Mucosa of descending colon (tissue), 3 donors: ENCODE measurements at regions not wholly inside any gene's neighbourhood (a gene's known extent, or its start where the extent isn't known, plus 50 kb on each side); places are given as distances from the start of the nearest gene placed in this dataset.
"Not testable (repeated sequence)": the region's sequence is repeated elsewhere in the genome, so short reads cannot be mapped to it uniquely, and the experiment has no call there.

ENCODE experiments used
- ATAC-seq: fragments of 200-7000 bp; cut with Tn5 transposase; one replicate; pipeline ENCODE4 v1.9.1; 2020; ENCODE audit warnings: mild to moderate bottlenecking, moderate library complexity
- DNase-seq, 3 donors: peaks; one replicate each; pipeline ENCODE4 v3.0.0-alpha.2; 2020
- H3K36me3 ChIP-seq: fragments of 200-600 bp; one replicate; pipeline ENCODE4 v1.8.0; 2021; ENCODE audit warnings: low read depth, mild to moderate bottlenecking
- H3K4me1 ChIP-seq: fragments of 200-600 bp; one replicate; pipeline ENCODE4 v1.8.0; 2021; ENCODE audit warnings: low read depth, mild to moderate bottlenecking
- H3K4me3 ChIP-seq: fragments of 200-600 bp; one replicate; pipeline ENCODE4 v1.8.0; 2021; ENCODE audit warnings: mild to moderate bottlenecking
- H3K9me3 ChIP-seq: fragments of 200-600 bp; one replicate; pipeline ENCODE4 v1.8.0; 2021; ENCODE audit warnings: mild to moderate bottlenecking
- intact Hi-C, 2 donors: fragments of 100-400 bp; cut with DNase I in 1 of 2; cut with micrococcal nuclease in 1 of 2; formaldehyde crosslinking; loops; one replicate each; pipeline versions ENCODE4 v1.11.0 to v1.11.1; 2022; cut with DNase I, micrococcal nuclease
- TF ChIP-seq, protein P1 (sequence below): fragments of 200-600 bp; IDR thresholded peaks from one replicate; pipeline ENCODE4 v1.8.0; 2022; ENCODE audit warnings: antibody characterized with exemption, mild to moderate bottlenecking
- donor health status: DM: no; HTN: no; CAD: no; lungs with moderate emphysema.
- donor health status: DM: no; HTN: no; CAD: no.
- donor health status: DM: no; HTN: yes; CAD: no.

DNA sequence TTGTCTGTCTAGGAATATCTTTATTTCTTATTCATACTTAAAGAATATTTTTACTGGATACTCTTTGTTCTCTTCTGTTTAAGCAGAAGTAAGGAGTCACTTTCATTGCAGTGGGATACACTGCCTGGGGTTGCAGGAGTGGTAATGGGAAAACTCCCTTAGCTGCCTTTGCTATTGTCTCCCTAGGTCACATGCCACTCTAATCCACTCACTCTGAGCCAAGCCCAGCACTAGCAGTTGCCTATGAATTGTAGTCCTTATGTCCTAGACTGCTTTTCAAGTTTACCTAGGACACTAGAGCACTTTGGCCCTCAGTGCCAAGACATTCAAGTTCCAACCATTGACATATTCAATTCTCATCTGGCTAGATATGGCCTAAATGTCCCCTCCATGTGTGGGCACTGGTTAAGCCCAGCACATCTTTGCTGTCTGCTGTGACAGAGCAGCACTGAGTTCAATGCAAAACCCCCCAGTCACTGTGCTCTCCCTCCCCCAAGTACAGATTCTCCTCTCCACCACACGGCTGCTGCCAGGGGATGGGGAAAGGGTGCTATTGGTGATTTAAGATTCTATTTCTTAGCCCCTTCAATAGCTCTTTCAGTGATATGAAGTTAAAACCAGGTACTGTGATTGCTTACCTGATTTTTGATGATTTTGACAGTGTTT is 991.7 kb upstream of the KCND2 start:
- Histone ChIP-seq H3K4me1 (no peaks in the 10 kb centered on the region), H3K4me3 (no peak overlapping the region), H3K9me3 (no peaks in the 10 kb centered on the region), H3K36me3 (no peaks in the 10 kb centered on the region)
- no peak for DNase-seq
- no peak for ATAC-seq
- intact Hi-C loops: no loop called here
- TF ChIP-seq, protein P1, sequence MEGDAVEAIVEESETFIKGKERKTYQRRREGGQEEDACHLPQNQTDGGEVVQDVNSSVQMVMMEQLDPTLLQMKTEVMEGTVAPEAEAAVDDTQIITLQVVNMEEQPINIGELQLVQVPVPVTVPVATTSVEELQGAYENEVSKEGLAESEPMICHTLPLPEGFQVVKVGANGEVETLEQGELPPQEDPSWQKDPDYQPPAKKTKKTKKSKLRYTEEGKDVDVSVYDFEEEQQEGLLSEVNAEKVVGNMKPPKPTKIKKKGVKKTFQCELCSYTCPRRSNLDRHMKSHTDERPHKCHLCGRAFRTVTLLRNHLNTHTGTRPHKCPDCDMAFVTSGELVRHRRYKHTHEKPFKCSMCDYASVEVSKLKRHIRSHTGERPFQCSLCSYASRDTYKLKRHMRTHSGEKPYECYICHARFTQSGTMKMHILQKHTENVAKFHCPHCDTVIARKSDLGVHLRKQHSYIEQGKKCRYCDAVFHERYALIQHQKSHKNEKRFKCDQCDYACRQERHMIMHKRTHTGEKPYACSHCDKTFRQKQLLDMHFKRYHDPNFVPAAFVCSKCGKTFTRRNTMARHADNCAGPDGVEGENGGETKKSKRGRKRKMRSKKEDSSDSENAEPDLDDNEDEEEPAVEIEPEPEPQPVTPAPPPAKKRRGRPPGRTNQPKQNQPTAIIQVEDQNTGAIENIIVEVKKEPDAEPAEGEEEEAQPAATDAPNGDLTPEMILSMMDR: no peak

DNA sequence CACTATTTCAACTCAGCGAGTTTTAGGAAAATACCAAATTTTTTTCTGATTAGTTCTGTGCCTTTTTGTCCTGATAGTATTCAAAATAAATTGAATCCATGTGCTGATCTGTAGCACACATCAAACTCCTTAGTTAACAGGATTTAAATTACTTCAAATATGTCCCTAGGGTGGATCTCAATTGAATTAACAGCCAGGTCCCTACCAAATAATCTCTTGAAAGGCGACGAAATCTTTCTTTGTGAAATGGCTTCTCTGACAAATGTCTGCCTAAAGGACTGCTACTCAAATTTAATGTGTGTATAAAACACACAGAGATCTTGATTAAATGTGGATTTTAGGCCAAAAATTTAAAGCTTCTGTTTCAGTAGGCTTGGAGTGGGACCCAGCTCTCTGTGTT is 989.6 kb upstream of the KCND2 start:
- TF ChIP-seq, protein P1: no peak
- intact Hi-C loops: no loop called here
- ATAC-seq: no peak

DNA sequence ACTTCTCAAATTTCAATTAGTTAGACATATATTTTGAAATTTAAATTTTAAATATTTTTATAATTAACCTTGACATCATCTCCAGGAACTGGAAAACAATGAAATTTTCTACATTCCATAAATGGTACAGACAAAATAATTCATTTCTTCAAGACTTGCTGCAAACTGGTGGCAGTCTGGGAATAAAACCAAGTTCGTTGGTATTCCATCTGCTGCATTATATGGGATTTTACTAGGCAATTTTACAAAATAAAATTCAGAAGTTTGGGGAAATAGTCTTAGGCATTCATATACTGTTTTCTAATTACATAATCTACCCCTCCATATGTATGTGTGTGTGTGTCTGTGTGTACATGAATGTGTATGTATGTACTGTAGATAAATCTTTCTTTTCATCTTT is 984.6 kb upstream of the KCND2 start:
- Histone ChIP-seq H3K4me1 (no peaks in the 10 kb centered on the region), H3K4me3 (no peak overlapping the region), H3K9me3 (no peaks in the 10 kb centered on the region), H3K36me3 (no peaks in the 10 kb centered on the region)
- no peak for DNase-seq
- no peak for ATAC-seq
- TF ChIP-seq, protein P1: no peak
- intact Hi-C loops: no loop called here

More for the DNA sequence above, 989.6 kb upstream of the KCND2 start:
- no peaks in the 10 kb centered on the region for H3K9me3 ChIP-seq
- DNase-seq: no peak
- H3K4me1 ChIP-seq: no peaks in the 10 kb centered on the region
- H3K36me3 ChIP-seq: no peaks in the 10 kb centered on the region
- H3K4me3 ChIP-seq: no peak overlapping the region

DNA sequence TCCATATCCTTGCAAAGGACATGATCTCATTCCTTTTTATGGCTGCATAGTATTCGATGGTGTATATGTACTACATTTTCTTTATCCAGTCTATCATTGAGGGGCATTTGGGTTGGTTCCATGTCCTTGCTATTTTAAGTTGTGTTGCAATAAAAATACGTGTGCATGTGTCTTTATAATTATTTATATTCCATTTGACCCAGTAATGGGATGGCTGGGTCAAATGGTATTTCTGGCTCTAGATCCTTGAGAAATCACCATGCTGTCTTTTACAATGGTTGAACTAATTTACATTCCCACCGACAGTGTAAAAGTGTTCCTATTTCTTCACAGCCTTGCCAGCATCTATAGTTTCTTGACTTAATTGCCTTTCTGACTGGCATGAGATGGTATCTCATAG is 972.6 kb upstream of the KCND2 start:
- DNase-seq, H3K4me1 ChIP-seq, intact Hi-C loops, ATAC-seq, H3K36me3 ChIP-seq, H3K9me3 ChIP-seq, H3K4me3 ChIP-seq: not testable (repeated sequence)

DNA sequence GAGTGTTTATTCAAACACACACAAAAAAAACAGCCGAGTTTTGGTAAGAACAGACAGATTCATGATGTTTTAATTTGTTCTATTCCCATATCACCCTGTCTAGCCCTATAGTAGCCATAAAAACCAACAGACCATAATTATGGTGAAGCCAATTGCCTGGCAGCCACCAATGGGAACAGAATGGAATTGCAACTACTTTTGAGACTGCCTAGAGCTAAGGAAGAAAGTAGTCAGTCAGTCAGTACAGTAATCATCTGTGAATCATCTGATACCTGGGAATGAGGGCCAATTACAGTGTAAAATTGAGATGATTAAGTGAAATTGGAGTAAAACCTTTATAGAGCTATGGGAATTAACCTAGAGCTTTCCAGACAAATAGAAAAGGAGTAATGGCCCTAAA is 952.7 kb upstream of the KCND2 start:
- Histone ChIP-seq H3K9me3 (no peaks in the 10 kb centered on the region), H3K4me1 (no peaks in the 10 kb centered on the region), H3K36me3 (no peaks in the 10 kb centered on the region), H3K4me3 (no peak overlapping the region)
- intact Hi-C loops: no loop called here
- ATAC-seq (no peak), DNase-seq (no peak)
- TF ChIP-seq, protein P1: no peak

DNA sequence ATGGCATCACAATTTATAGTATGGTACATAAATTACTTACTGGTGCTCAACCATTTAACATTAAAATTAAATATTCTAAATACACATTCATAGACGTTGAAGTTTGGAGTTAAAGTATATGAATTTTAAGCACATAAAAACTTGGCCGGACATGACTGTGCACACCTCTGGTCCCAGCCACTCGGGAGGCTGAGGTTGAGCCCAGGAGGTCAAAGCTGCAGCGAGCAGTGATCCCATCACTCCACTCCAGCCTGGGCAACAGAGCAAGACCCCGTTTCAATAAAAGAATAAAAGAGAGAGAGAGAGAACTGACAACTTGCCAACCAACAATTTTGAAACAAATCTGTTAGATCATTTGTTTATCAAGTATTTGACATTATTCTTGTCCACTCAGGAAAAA is 943.3 kb upstream of the KCND2 start:
- Histone ChIP-seq H3K4me1 (no peaks in the 10 kb centered on the region), H3K4me3 (no peak overlapping the region), H3K36me3 (no peaks in the 10 kb centered on the region), H3K9me3 (no peaks in the 10 kb centered on the region)
- intact Hi-C loops: no loop called here
- DNase-seq (no peak), ATAC-seq (no peak)
- TF ChIP-seq, protein P1: no peak
